GM19395 (cell line): ENCODE measurements at regions not wholly inside any gene's neighbourhood (a gene's known extent, or its start where the extent isn't known, plus 50 kb on each side); places are given as distances from the start of the nearest gene placed in this dataset.
"Not testable (repeated sequence)": the region's sequence is repeated elsewhere in the genome, so short reads cannot be mapped to it uniquely, and the experiment has no call there.

ENCODE experiments used
- ATAC-seq: cut with Tn5 transposase; IDR thresholded peaks from one replicate; pipeline ENCODE4 v1.9.1; 2021; ENCODE audit warnings: mild to moderate bottlenecking, moderate library complexity; ENCODE audit not compliant: unreplicated experiment

- ATAC-seq: no peak
These were observed 75.6 kb upstream of the RASEF start for GRCh38 chr9:83138422-83139135.

GRCh38 chr9:83133316-83133715, 70.4 kb upstream of the RASEF start:
- no peak for ATAC-seq

GRCh38 chr9:83132768-83133167, 69.8 kb upstream of the RASEF start:
- no peak for ATAC-seq

DNA sequence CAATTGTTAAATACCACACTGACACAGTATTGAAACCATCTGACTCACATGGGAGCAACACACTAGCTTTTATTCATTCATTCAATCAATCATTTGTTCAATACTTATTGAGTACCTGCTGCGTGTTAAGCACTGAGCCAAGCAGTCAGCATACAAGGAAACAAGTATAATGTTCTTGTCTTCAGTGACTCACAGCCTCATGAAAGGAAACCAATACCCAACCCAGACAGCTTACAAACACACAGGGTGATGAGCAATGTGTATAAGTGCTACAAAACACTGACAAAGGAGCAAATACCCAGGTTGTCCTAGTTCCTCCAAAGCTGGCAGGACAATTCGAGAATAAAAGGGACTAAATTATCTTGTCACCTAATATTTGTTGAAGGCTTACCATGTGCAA, 67.6 kb upstream of the RASEF start:
- no peak for ATAC-seq

DNA sequence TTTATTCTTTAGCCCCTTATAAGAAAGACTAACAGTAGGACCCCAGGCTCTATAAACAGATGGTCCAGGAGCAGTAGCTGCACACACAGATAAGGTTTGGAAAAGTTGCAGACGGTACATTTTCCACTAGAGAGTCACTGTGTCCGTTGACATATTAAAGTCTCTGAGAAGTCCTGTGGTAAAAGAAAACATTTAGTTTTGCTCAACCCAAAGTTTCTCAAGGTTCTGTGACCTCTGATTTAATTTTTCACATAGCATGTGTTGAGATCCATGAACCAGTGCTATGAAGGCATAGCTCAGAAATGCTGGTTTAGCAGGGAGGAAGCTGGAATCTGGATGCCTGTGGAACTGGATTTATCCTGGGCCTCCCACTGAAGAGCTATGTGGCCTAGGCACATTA, 62.7 kb upstream of the RASEF start:
- no peak for ATAC-seq

DNA sequence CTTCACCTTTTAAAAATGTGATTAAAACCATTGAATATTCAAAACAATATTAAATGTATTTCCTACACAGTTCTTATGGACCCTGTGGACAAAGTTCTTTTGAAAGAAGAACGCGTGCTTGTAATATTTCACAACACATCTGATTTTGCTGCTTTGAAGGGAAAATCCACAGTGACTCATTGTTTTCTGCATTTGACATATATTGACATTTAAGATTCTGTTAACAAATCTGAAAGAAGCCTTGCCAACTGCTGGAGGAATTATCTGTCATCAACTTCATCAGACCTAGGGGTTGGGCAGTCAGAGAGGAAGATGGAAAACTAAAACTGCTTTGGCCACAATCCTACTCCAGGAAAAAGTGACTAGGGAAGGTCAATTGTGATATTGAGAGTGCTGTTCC, 56.9 kb upstream of the RASEF start:
- no peak for ATAC-seq

- no peak for ATAC-seq
These were observed 53.1 kb upstream of the RASEF start for GRCh38 chr9:83116026-83116425.

- not testable (repeated sequence) for ATAC-seq
These were observed 50.5 kb upstream of the RASEF start for GRCh38 chr9:83113445-83113844.
